Activated CD4-positive, alpha-beta memory T cell treated with anti-CD3 and anti-CD28 coated beads for 36 hours (primary cell): ENCODE measurements at regions not wholly inside any gene's neighbourhood (a gene's known extent, or its start where the extent isn't known, plus 50 kb on each side); places are given as distances from the start of the nearest gene placed in this dataset.

Experiments used
- CTCF ChIA-PET: fragments of 350-600 bp; sonication (Branson Sonifier 250); formaldehyde crosslinking; loops from one replicate; lab custom pipeline; 2021; ENCODE audit warnings: antibody characterized with exemption, inconsistent platforms; lab: Charles Lee
- POLR2A ChIA-PET: fragments of 350-600 bp; sonication (Branson Sonifier 250); formaldehyde crosslinking; loops from one replicate; lab custom pipeline; 2021; ENCODE audit warnings: antibody characterized with exemption; lab: Charles Lee
- DNase-seq: peaks from one replicate; pipeline ENCODE4 v3.0.0-alpha.2; 2020
- H3K27ac Mint-ChIP-seq: one replicate; pipeline ENCODE4 v1.8.0; 2021; ENCODE audit warnings: mixed read lengths
- H3K27me3 Mint-ChIP-seq: one replicate; pipeline ENCODE4 v1.8.0; 2021; ENCODE audit warnings: mixed read lengths
- H3K36me3 Mint-ChIP-seq: one replicate; pipeline ENCODE4 v1.8.0; 2021; ENCODE audit warnings: mixed read lengths
- H3K4me1 Mint-ChIP-seq: one replicate; pipeline ENCODE4 v1.8.0; 2021; ENCODE audit warnings: low read depth, mixed read lengths
- H3K4me3 Mint-ChIP-seq: one replicate; pipeline ENCODE4 v1.8.0; 2021; ENCODE audit warnings: mild to moderate bottlenecking, mixed read lengths
- H3K9me3 Mint-ChIP-seq: one replicate; pipeline ENCODE4 v1.8.0; 2021; ENCODE audit warnings: mixed read lengths
- intact Hi-C: fragments of 100-400 bp; cut with micrococcal nuclease; formaldehyde crosslinking; loops from one replicate; pipeline ENCODE4 v1.15.1; 2023

- Mint-ChIP-seq H3K27me3 (peaks cover 12% of the 10 kb centered on the region), H3K27ac (no peak overlapping the region), H3K4me1 (peaks cover 4% of the 10 kb centered on the region), H3K4me3 (no peak overlapping the region), H3K9me3 (no peaks in the 10 kb centered on the region), H3K36me3 (no peaks in the 10 kb centered on the region)
- no peak for DNase-seq
- intact Hi-C loops, result no loop called here
- CTCF ChIA-PET, result no interaction called here
- POLR2A ChIA-PET, result no interaction called here
Observed at GRCh38 chr1:199854686-199855321, 172.7 kb upstream of the NR5A2 start.

- ChIA-PET CTCF (no interaction called here), POLR2A (no interaction called here)
- intact Hi-C loops, result no loop called here
Observed at GRCh38 chr1:199855580-199855979, 171.9 kb upstream of the NR5A2 start.

DNA sequence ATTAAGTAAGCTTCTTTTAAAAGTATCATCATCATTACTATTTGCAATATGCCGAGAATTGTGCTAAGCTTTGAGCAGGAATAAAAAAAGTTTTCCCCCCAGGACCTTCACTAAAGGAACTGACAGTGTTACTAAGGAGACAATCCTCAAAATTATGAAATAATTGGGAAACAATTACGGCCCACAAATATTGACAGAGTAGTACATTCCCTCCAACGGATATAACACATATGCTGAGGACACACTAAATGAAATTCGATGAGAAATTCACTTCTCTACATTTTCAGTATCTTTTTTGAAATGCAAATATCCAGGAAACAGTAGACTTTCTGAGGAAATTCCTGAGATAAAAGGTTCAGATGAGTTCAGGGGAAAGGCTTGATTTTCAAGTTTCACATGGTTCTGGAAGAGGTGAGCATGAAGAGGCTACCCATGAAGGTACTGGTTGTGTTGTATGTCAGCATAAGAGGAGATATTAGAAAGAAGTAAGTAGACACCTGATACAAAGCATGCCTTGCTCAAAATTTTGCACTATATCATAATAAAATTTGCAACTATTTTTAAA is 171.2 kb upstream of the NR5A2 start:
- Mint-ChIP-seq H3K27ac (no peak overlapping the region), H3K4me1 (peaks cover 4% of the 10 kb centered on the region), H3K36me3 (no peaks in the 10 kb centered on the region), H3K4me3 (no peak overlapping the region), H3K27me3 (peaks cover 11% of the 10 kb centered on the region), H3K9me3 (no peaks in the 10 kb centered on the region)
- DNase-seq, result no peak
- intact Hi-C loops, result no loop called here
- CTCF ChIA-PET, result no interaction called here
- POLR2A ChIA-PET, result no interaction called here

More at GRCh38 chr1:199855580-199855979, 171.9 kb upstream of the NR5A2 start:
- Mint-ChIP-seq H3K27ac (no peak overlapping the region), H3K4me3 (no peak overlapping the region), H3K9me3 (no peaks in the 10 kb centered on the region), H3K4me1 (peaks cover 4% of the 10 kb centered on the region), H3K27me3 (peaks cover 12% of the 10 kb centered on the region), H3K36me3 (no peaks in the 10 kb centered on the region)
- DNase-seq, result no peak

GRCh38 chr1:199857108-199857507 is 170.4 kb upstream of the NR5A2 start:
- H3K9me3 Mint-ChIP-seq, result no peaks in the 10 kb centered on the region
- no peaks in the 10 kb centered on the region for H3K36me3 Mint-ChIP-seq
- no peak overlapping the region for H3K4me3 Mint-ChIP-seq
- no peak for DNase-seq
- H3K27ac Mint-ChIP-seq, result no peak overlapping the region
- CTCF ChIA-PET, result no interaction called here
- POLR2A ChIA-PET, result no interaction called here
- H3K4me1 Mint-ChIP-seq, result peaks cover 4% of the 10 kb centered on the region
- H3K27me3 Mint-ChIP-seq, result peaks cover 13% of the 10 kb centered on the region
- intact Hi-C loops, result no loop called here

DNA sequence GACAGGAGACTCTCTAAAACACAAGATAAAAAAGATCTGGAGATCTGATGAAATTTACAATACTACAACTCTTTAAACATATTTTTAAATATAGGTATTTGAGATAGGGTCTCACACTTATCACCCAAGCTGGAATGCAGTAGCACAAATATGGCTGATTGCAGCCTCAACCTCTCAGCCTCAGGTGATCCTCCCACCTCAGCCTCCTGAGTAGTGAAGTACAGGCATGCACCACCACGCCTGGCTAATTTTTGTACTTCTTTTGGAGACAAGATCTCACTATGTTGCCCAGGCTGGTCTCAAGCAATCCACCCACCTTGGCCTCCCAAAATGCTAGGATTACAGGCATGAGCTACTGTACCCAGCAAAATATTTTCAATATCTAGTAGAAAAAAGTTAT is 170.0 kb upstream of the NR5A2 start:
- H3K9me3 Mint-ChIP-seq, result no peaks in the 10 kb centered on the region
- no peak for DNase-seq
- ChIA-PET CTCF (no interaction called here), POLR2A (no interaction called here)
- H3K4me1 Mint-ChIP-seq, result peaks cover 4% of the 10 kb centered on the region
- H3K27ac Mint-ChIP-seq, result no peak overlapping the region
- no peaks in the 10 kb centered on the region for H3K36me3 Mint-ChIP-seq
- H3K27me3 Mint-ChIP-seq, result peaks cover 13% of the 10 kb centered on the region
- intact Hi-C loops, result no loop called here
- H3K4me3 Mint-ChIP-seq, result no peak overlapping the region

DNA sequence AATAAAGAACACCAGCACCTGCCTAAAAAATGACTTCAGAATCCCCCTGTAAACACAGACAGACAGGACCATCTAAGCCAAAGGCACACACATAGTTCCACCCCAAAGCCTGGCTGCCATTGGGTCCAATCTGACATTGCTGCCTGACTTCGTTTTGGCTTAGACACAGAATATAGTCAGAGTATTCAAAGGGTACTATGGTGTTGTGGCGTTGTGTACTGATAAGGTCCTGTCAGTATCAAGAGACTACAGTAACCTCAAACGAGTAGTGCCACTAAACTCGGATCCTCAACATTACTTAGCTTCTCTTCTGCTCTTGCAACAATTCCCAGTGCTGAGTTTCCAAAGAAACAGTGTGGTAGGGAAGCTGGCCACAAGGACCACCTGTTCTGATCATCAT is 169.3 kb upstream of the NR5A2 start:
- POLR2A ChIA-PET, result no interaction called here
- Mint-ChIP-seq H3K36me3 (no peaks in the 10 kb centered on the region), H3K27ac (no peak overlapping the region), H3K9me3 (no peaks in the 10 kb centered on the region), H3K27me3 (peaks cover 13% of the 10 kb centered on the region), H3K4me1 (peaks cover 4% of the 10 kb centered on the region), H3K4me3 (no peak overlapping the region)
- intact Hi-C loops, result no loop called here
- no peak for DNase-seq
- CTCF ChIA-PET, result no interaction called here

- DNase-seq, result no peak
- no peak overlapping the region for H3K4me3 Mint-ChIP-seq
- H3K27me3 Mint-ChIP-seq, result peaks cover 13% of the 10 kb centered on the region
- H3K27ac Mint-ChIP-seq, result no peak overlapping the region
- no peaks in the 10 kb centered on the region for H3K36me3 Mint-ChIP-seq
- no peaks in the 10 kb centered on the region for H3K9me3 Mint-ChIP-seq
- peaks cover 4% of the 10 kb centered on the region for H3K4me1 Mint-ChIP-seq
- ChIA-PET CTCF (no interaction called here), POLR2A (no interaction called here)
- intact Hi-C loops, result no loop called here
Observed at GRCh38 chr1:199858856-199859255, 168.7 kb upstream of the NR5A2 start.

- H3K27ac Mint-ChIP-seq, result no peak overlapping the region
- DNase-seq, result no peak
- H3K36me3 Mint-ChIP-seq, result no peaks in the 10 kb centered on the region
- ChIA-PET POLR2A (no interaction called here), CTCF (no interaction called here)
- H3K4me1 Mint-ChIP-seq, result peaks cover 4% of the 10 kb centered on the region
- intact Hi-C loops, result no loop called here
- no peaks in the 10 kb centered on the region for H3K9me3 Mint-ChIP-seq
- H3K4me3 Mint-ChIP-seq, result no peak overlapping the region
- H3K27me3 Mint-ChIP-seq, result peaks cover 12% of the 10 kb centered on the region
Observed at GRCh38 chr1:199859491-199859933, 168.0 kb upstream of the NR5A2 start.

- peaks cover 4% of the 10 kb centered on the region for H3K4me1 Mint-ChIP-seq
- no peaks in the 10 kb centered on the region for H3K36me3 Mint-ChIP-seq
- CTCF ChIA-PET, result no interaction called here
- no peak for DNase-seq
- intact Hi-C loops, result no loop called here
- peaks cover 11% of the 10 kb centered on the region for H3K27me3 Mint-ChIP-seq
- no peak overlapping the region for H3K27ac Mint-ChIP-seq
- H3K9me3 Mint-ChIP-seq, result no peaks in the 10 kb centered on the region
- POLR2A ChIA-PET, result no interaction called here
- H3K4me3 Mint-ChIP-seq, result no peak overlapping the region
Observed at GRCh38 chr1:199861020-199861795, 166.3 kb upstream of the NR5A2 start.

- POLR2A ChIA-PET, result no interaction called here
- DNase-seq, result no peak
- Mint-ChIP-seq H3K9me3 (no peaks in the 10 kb centered on the region), H3K36me3 (no peaks in the 10 kb centered on the region), H3K27ac (no peak overlapping the region), H3K4me3 (no peak overlapping the region), H3K27me3 (peaks cover 18% of the 10 kb centered on the region), H3K4me1 (peaks cover 4% of the 10 kb centered on the region)
- intact Hi-C loops, result no loop called here
- CTCF ChIA-PET, result no interaction called here
Observed at GRCh38 chr1:199862047-199862446, 165.5 kb upstream of the NR5A2 start.

GRCh38 chr1:199866210-199866617 is 161.3 kb upstream of the NR5A2 start:
- Mint-ChIP-seq H3K4me1 (no peaks in the 10 kb centered on the region), H3K4me3 (no peak overlapping the region), H3K9me3 (no peaks in the 10 kb centered on the region), H3K27me3 (peaks cover 15% of the 10 kb centered on the region), H3K36me3 (no peaks in the 10 kb centered on the region), H3K27ac (no peak overlapping the region)
- ChIA-PET CTCF (interaction anchor here (0.6 kb wide), 1 partner anchor 79 kb away, joined by 3 read pairs; no protein-coding TSS in a partner anchor), POLR2A (no interaction called here)
- no peak for DNase-seq
- intact Hi-C loops, result no loop called here

- H3K4me3 Mint-ChIP-seq, result no peak overlapping the region
- DNase-seq, result no peak
- H3K27me3 Mint-ChIP-seq, result peaks cover 15% of the 10 kb centered on the region
- intact Hi-C loops, result no loop called here
- H3K36me3 Mint-ChIP-seq, result no peaks in the 10 kb centered on the region
- CTCF ChIA-PET, result no interaction called here
- POLR2A ChIA-PET, result no interaction called here
- H3K27ac Mint-ChIP-seq, result no peak overlapping the region
- H3K4me1 Mint-ChIP-seq, result no peaks in the 10 kb centered on the region
- no peaks in the 10 kb centered on the region for H3K9me3 Mint-ChIP-seq
Observed at GRCh38 chr1:199867601-199868000, 159.9 kb upstream of the NR5A2 start.
